Jurkat, Clone E6-1 (cell line): ENCODE measurements at regions not wholly inside any gene's neighbourhood (a gene's known extent, or its start where the extent isn't known, plus 50 kb on each side); places are given as distances from the start of the nearest gene placed in this dataset.

Experiments used
- DNase-seq: peaks from one replicate; pipeline ENCODE4 v3.0.0-alpha.2; 2011; ENCODE audit warnings: low read depth, low spot score
- H3K4me3 ChIP-seq: 2 replicates; pipeline ENCODE4 v1.5.1; 2011; ENCODE audit warnings: mild to moderate bottlenecking, low read length, control low read depth, moderate library complexity

- H3K4me3 ChIP-seq = no peak overlapping the region
- no peak for DNase-seq
Measured at GRCh38 chr18:75158465-75159237, 50.3 kb downstream of the PTGR3 start.

GRCh38 chr18:75157851-75158250 is 51.1 kb downstream of the PTGR3 start:
- no peak overlapping the region for H3K4me3 ChIP-seq
- no peak for DNase-seq

GRCh38 chr18:75157381-75157780 is 51.6 kb downstream of the PTGR3 start:
- DNase-seq = no peak
- H3K4me3 ChIP-seq = no peak overlapping the region

GRCh38 chr18:75156831-75157230 is 52.1 kb downstream of the PTGR3 start:
- no peak overlapping the region for H3K4me3 ChIP-seq
- no peak for DNase-seq

GRCh38 chr18:75156139-75156750 is 52.7 kb downstream of the PTGR3 start:
- no peak overlapping the region for H3K4me3 ChIP-seq
- DNase-seq = no peak

GRCh38 chr18:75154997-75155396 is 53.9 kb downstream of the PTGR3 start:
- no peak overlapping the region for H3K4me3 ChIP-seq
- no peak for DNase-seq

- no peak overlapping the region for H3K4me3 ChIP-seq
- DNase-seq = no peak
Measured at GRCh38 chr18:75154259-75154658, 54.7 kb downstream of the PTGR3 start.

- H3K4me3 ChIP-seq = no peak overlapping the region
- no peak for DNase-seq
Measured at GRCh38 chr18:75143851-75144250, 65.1 kb downstream of the PTGR3 start.

- no peak for DNase-seq
- H3K4me3 ChIP-seq = no peak overlapping the region
Measured at GRCh38 chr18:75142677-75143076, 66.3 kb downstream of the PTGR3 start.

- H3K4me3 ChIP-seq = no peak overlapping the region
- no peak for DNase-seq
Measured at GRCh38 chr18:75141734-75142133, 67.2 kb downstream of the PTGR3 start.

- no peak overlapping the region for H3K4me3 ChIP-seq
- DNase-seq = no peak
Measured at GRCh38 chr18:75141166-75141565, 67.8 kb downstream of the PTGR3 start.

GRCh38 chr18:75140296-75140695 is 68.6 kb downstream of the PTGR3 start:
- no peak overlapping the region for H3K4me3 ChIP-seq
- no peak for DNase-seq

- no peak overlapping the region for H3K4me3 ChIP-seq
- DNase-seq = no peak
Measured at GRCh38 chr18:75139226-75139911, 69.6 kb downstream of the PTGR3 start.

GRCh38 chr18:75137346-75137877 is 71.5 kb downstream of the PTGR3 start:
- no peak overlapping the region for H3K4me3 ChIP-seq
- no peak for DNase-seq

- H3K4me3 ChIP-seq = no peak overlapping the region
- no peak for DNase-seq
Measured at GRCh38 chr18:75135158-75135725, 73.7 kb downstream of the PTGR3 start.

GRCh38 chr18:75134611-75134975 is 74.3 kb downstream of the PTGR3 start:
- DNase-seq = no peak
- H3K4me3 ChIP-seq = no peak overlapping the region

- DNase-seq = no peak
- H3K4me3 ChIP-seq = no peak overlapping the region
Measured at GRCh38 chr18:75133721-75134610, 75.0 kb downstream of the PTGR3 start.

- no peak overlapping the region for H3K4me3 ChIP-seq
- no peak for DNase-seq
Measured at GRCh38 chr18:75132931-75133525, 75.9 kb downstream of the PTGR3 start.
